Activated T-cell treated with anti-CD3 and anti-CD28 coated beads for 4 hours (primary cell): ENCODE measurements at regions not wholly inside any gene's neighbourhood (a gene's known extent, or its start where the extent isn't known, plus 50 kb on each side); places are given as distances from the start of the nearest gene placed in this dataset.

ENCODE experiments used
- DNase-seq: peaks from one replicate; pipeline ENCODE4 v3.0.0-alpha.2; 2020

DNA sequence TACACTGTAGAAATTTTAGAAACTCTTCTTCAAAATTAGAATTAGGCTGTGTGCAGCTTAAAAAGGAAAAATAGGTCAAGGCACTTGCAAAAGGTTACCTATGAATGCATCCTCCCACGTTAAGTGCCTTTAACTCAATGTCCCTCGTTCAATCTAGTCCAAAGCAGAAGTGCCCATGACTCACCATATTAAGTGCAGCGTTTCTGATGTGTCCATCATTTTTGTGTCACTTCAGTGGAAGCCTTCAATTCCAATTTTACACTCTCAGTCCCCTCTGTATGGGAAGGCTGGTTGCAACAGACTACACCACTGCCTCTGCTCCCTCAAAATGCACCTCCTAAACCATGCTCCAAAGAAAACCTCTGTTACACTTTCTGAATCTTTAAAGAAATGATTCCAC, 53.4 kb downstream of the FOXB1 start:
- no peak for DNase-seq

DNA sequence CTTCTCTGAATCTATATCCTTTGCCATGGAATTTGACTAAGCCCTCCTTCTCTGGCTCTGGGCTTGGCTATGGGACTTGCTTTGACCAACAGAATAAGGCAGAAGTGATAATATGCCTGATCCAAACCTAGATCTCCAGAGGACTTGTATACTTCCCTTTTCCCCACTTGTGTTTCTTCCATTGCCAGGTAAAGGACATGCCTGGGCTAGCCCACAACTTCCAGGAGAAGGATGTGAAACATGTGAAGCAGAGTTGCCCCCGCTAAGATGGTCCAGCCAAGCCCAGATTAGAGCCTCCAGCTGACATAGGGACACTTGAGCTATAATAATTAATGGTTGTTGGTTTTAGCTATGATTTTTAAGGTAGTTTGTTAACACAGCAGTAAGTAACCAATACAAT, 55.1 kb downstream of the FOXB1 start:
- no peak for DNase-seq

DNA sequence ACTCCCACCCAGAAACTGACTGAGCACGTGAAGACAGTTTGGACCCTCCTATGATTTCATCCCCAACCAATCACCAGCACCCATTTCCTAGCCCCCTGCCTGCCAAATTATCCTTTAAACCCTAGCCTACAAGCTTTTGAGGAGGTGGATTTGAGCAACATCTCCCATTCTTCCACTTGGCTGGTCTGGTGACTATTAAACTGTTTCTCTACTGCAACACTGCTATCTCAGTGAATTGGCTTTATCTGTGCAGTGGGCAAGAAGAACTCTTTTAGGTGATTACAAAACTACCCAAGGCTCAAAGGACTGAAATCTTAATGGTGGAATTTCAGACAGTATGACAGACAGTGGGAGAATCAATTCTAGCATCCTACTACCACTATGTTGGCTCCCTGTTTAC, 57.6 kb downstream of the FOXB1 start:
- no peak for DNase-seq

DNA sequence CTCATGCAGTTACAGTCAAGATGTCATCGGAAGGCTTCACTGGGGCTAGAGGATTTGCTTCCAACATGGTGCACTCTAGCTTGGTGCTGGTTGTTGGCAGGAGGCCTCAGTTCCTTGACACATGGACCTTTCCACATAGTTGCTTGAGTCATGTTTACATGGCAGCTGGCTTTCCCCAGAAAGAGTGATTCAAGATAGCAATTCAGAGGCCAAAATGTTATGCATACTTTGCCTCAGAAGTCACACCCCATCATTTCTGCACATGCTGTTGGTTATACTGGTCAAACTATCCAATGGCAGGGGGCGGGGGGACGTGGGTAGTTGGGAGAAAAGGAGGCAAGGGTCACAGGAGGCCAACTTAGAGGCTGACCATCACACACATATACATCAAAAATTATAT, 58.7 kb downstream of the FOXB1 start:
- DNase-seq, result no peak

DNA sequence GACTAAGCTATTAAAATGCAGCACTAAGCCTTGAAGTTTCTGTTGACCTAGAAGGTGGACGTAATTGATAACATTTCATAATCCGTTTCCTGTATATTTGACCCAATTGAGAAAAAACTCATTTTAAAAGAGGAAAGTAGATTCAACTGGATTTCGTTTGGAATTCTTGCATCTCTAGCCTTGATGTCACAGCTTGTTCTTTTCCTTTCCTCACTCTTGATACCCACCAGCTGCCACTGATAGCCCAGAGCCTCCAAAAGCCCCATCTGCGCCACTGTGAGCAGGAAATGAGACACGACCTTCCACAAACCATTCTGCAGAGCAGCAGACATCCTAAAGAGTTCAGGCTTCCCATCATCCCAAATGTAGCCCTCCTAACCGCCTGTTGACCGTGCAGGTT, 61.8 kb downstream of the FOXB1 start:
- no peak for DNase-seq

DNA sequence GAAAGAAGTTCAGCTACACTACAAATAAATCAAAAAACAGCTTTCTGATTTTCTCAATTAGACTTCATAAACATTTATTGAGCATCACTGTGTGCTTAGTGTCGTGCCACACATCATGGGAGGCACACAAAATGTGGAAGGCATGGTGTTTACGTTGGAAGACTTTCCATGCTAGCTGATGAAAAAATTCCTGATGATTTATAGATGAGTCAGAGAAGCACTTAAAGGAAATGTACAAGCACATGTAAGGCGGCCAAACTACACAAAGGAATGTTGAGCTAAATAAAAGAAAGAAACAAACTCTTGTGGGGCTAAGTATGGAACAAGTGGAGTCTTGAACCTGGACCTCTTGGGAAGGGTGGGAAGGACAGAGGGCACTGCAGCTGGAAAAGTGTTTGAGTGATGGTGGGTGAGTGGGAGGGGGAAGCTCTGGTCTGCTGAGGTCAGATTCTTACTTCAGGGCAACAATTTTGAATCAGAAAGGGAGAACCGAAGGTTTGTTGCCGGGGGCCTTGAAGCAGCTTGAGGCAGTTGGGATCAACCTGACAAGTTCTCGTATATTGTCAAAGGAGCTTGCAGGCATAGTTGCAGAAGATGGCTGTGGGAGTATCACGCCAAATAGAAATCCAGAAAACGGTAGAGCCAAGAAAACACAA, 66.9 kb downstream of the FOXB1 start:
- no peak for DNase-seq

DNA sequence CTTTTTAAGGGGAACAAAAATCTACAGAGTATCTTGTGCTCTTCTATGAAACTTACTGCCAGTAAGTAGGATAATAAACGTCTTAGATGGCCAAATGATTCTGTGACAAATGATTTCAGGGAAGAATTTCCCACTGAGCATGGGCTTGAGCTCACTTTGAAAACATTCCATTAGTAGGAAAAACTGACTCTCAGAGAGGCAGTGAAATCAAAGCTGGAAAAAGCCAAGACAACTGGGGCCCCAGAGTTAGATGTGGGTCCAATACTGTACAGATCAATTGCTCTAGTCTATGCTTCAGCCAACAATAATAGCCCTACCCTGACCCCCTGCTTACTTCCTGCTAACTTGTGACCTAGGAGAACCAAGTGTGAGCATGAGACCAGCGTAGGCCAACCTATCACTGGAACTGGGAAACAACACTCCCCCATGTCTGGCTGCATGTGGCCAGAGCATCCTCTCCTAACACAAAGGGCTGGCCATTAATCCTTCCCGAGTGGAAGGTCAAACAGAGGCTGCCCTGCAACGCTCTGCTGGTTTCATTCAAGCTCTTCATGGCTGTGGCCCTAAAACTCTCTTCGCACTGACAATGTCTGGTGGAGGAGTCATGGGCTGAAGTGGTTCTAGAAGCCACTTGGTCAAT, 68.8 kb downstream of the FOXB1 start:
- no peak for DNase-seq

DNA sequence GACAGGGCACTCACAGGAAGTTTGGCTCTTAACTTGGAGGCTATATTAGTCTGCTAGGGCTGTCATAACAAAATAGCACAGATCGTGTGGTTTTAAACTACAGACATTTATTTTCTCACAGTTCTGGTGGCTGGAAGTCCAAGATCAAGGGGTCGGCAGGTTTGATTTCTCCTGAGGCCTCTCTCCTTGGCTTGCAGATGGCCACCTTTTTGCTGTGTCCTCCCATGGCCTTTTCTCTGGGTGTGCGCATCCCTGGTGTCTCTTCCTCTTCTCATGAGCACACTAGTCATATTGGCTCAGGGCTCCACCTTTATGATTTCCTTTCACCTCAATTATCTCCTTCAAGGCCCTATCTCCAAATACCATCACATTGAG, 69.3 kb downstream of the FOXB1 start:
- DNase-seq, result no peak

DNA sequence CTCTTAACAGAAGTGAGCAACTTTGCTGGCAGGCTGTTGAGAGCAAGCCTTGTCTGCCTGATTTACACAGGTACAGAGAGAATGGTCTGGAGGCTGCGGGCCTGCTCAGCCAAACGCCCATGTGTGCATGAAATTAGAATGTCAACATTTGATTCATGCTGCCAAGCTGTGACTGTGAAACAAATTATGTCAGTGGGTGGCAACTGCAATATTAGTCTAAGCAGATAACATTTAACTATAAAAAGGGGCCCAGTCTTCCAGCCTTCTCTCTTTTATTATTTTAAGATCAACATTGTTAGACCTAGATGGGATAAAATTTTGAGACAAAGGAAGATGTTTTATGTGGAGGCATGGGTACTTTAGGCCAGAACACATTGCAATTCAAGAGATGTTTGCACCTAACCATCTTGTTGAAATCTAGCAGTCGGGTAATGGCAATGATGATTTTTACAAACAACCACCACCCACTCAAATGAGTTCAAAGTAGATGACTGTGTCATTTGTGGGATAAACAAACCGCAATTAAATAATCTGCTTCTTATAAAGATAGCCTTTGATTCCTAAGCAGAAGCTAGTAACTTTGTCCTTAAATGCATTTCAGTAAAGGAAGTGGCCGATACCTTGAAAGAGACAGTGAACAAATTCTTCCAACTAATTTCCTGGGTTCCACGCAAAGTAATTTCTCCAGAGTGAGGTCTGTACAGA, 70.2 kb downstream of the FOXB1 start:
- DNase-seq, result no peak

DNA sequence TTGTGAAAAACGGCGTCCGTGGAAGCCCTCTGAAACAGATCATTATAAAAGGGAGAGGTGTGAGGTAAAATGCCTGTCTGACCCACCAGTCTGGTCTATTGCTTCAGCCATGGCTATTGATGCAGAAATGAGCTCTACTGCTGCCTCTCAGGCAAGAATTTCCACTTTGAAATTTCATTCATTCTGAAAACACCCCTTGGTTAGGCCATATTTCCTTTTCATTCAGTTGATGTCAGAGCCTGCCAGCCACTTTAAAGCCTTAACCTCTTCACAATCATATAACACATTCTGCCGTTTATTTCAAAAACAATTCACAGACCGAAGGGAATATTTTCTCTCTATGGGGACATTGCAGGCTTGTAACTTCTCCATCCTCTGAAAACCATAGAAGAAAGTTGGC, 71.9 kb downstream of the FOXB1 start:
- DNase-seq, result no peak

DNA sequence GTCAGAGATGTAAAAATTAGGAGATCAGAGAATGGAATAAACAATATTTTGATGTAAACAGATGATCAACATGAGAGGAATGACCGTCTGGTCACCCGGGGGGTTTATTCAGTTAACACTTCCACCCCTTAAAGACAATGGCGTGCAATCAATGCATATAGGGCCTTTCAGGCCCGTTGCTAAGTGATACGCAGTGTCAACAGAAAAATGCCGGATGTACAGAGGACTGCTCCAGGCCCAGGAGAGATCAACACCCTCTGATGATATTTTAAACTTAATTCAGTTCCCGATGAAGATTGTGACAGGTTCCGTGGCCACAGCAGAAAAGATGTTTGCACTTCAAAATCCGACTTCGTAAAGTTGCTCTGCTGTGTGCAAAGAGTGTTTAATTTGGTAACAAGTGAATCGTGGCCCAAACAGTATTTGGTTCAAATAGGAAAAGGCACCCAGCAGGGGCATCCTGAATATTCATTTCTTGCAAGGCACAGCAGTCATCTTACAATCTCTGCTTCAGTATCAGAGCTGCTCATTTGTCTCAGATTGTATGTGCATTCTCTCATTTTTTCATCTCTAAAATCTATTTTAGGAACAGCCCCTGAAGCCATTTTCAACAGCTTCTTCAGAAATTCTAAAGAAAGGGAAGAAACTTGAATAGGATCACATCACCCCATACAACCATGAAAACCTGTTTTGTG, 72.6 kb downstream of the FOXB1 start:
- DNase-seq, result no peak

DNA sequence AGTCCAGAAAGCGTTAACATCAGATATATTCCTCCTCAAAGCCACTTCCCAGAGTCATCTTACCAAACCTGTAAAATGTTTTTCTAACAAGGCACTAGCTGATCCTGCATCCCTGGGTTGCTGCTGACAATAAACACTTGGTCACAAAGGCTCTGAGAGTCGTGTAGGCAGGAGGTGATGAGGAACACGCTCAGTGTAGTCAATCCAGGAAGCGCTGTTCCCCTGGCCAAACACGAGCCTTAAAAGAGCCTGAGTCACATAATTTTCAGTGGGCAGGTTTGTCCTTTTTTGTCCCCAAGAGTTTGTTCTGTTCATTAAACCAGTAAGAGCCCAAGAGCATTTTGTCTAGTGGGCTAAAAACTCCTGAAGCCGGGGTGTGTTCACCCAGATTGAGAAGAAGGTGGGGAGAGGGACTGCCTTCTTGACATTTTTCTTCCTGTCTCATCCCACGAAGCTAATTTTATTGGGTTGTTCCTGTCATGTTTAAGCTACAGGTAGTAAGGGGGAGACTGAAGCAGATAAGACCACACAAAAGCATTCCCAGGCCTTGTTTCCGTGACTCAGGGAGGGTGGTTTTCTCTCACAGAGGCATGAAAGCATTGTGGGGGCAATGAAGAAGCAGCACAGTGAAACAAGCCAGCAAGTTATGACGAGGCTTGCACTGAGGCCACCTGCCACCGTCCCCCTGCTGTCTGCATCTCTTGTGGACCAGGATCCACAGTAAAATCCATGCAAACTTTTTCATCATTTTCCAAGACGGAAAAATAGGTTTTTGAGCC, 73.7 kb downstream of the FOXB1 start:
- DNase-seq, result no peak

DNA sequence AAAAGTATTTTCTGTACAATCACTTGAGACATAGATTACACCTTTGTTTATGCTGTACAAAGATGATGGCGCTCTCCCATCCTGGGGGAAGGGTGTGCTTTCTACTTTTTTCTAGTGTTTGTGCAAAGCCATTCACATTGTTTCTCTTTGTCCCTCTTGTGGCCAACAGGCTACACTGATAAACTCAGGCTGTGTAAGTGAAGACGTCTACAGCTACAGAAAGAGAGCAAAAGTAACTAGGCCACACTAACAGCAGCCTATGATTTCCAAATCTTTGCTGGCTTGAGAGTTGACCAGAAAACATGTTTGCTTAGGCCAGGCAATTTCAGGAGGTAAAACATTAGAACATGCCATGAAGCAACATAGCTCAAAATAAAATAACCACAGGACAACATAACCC, 75.1 kb downstream of the FOXB1 start:
- DNase-seq, result no peak

DNA sequence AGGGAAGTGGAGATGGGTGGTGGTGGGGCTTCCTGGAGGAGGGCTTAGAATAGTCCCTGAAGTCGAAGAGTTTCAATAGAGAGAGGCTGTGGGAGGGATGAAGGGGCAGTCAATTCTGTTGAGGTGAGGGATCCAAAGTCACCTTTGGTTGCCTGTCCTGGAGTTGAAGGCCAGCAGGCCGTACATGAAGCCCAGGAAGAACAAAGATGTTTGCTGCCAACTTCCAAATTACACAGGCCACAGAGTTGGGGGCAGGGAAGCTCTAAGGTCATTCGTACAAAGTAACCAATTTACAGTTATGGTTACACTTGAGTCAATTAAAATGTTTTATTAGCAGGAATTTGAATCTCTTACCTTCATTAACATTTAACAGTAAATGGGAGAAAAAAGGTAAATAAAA, 77.9 kb downstream of the FOXB1 start:
- no peak for DNase-seq

DNA sequence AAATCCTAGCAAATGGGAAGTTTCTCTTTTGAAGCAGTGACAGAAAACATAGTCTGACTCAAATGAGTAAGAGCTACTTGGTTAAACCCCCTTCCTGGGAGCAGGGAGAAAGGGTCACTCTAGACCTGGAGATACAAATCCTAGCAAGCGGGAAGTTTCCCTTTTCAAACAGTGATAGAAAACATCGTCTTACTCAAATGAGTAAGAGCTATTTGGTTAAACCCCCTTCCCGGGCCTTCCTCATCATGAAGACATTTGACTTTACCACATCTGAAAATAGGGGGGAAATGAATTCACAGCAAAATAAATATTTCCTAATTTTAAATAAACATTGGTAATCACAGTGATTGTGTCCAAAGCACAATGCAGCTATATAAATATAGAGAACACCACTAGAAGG, 79.2 kb downstream of the FOXB1 start:
- no peak for DNase-seq

DNA sequence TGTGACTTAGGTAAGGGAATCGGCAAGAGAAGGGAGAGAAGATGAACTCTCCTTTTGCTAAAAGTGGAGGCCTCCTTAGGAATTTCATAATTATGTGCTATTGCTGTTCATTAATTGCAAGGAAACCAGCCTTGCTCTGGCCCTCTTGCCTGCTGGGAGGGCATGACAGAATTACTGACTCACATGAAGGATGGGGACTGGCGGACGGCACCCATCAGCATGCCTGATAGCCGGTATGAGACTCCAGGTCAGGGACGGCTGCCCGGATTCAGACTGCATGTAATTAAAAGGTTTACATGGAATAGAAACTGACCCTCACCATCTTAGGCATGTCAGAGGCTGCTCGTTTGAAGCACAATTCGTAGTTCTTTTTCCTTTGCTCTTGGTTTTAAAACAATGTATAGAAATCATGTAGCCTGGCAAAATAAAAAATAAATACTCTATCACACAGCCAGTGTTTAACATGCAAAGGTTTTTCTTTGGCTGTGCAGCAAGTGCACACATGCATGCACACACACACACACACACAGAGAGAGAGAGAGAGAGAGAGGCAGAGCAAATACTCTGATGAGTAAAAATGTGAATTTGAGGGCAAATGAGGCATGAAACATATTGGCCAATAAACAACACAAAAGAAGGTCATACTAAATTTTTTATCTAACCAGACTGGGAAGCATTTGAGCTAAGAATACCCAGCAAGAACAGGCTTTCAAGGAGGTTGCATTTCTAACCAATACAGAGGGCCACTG, 82.7 kb downstream of the FOXB1 start:
- DNase-seq, result no peak

DNA sequence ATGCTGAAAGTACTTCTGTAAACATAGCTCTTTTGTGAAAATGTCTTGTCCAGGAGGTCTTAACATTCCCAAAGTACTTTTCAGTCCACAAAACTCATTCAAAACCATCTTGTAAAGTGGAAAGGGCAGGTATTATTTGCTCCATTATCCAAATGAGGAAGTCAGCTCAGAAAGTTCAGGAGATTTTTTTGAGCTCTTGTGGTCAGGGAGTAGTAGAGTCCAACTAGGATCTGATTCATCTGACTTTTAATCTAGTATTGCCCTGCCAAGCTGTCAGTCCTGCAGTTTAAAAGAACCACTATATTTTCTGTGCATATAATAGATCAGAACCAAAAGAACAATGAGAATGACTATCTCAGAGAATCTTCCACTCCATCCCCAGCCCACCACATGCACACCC, 83.5 kb downstream of the FOXB1 start:
- DNase-seq, result no peak

DNA sequence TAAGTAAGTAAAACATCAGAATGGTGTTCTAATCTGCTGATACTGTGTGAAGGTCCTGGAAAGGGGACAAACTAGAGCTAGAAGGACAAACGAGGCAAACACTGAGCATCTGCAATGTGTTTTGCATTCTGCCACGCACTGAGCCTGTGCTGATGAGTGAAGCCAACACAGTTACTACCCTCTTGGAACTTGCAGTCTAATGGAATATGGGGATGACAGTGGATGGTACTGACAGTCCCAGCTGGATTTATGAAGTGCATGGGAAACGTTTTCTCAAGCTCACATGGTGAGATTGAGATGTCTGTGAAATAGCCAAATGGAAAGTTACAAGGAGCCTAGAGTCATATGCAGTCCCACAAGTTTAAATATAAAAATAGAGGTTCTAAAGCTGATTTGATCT, 86.6 kb downstream of the FOXB1 start:
- DNase-seq, result no peak

DNA sequence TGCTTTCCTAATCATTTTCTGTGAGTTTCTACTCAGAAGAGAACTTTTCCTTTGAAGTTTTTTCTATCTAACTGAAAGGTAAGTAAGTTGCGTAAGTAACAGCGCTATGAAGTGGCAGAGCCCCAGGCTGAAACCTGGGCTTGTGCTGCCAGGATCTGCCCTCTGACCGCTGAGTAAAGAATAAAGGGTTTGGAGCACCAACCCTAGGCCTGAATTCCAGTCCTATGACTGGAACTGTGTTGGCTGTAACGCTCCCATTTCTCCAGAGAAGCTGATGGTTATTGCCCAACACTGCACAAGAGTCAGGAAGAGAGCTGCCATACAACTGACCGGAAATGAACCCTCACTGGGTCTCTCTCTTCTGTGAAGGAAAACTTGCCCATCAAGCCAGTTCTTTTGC, 87.0 kb downstream of the FOXB1 start:
- DNase-seq, result no peak

DNA sequence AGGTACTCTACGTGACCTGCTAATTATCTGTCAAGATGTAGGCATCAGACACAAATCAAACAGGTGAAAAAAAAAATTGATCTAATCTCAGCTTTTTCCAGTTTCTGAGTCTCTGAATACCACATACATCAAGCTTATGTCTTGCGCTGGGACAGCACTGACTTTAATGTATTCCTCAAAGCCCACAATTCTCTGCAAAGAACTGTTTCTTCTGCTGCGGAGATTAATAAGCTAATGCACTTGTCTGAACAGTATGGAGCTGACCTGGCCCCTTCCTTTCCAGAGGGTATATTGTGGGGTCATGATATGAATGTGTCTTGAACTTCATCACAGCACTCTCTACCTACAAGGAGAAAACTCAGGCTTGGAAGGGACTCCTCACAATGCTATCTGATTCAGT, 87.8 kb downstream of the FOXB1 start:
- DNase-seq, result no peak

DNA sequence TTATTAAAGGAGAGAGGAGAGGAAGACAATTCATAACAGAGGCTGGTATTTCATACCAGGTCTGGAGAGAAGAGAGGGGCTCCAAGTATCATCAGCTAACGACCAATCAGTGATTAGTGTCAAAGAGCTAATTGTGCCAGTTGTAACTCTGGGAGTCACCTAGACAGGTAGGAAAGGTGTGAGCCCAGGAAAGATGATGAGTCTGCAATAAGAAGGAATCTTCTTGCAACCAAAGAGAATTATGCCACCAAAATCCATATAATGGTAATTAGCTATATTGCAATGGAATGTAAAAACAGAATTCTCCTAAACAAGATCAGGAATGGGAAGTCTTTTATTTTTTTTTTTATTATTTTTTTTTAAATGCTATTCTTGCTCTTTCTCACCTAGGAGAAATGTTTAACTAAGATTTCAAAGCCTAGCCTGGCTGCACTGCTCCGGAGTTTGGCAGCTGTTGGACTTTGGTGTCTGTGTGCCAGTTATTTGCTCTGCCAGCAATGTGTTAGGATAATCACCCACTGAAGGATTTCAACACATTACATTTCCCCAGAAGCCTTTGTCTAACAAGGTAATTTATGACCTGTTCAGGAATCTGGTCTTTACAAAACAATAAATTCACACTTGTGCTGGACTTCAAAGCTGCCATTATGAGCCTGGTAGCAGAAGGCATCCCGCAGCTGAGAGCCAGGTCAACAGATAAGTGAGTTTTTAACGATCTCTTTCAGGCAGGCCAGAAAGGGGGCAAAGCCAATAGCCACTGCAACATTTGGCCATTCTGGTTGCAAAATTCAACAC, 89.4 kb downstream of the FOXB1 start:
- DNase-seq, result no peak

DNA sequence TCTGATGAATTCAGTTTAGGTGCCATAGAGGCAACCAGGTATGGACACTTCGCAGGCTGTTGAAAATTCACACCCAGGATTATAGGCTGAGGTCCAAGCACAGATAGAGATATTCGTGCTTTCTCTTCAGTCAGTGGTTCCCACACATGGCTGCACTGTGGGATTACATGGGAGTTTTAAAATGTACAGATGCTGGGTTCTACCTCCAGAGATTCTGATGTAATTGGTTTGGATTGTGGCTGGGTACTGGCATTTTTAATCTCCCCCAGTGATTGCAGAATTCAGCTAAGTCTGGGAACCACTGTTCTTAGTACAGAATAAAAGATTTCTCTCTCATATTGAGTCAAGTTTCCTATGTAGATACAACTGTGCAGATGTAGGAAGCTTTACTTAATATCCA, 91.6 kb downstream of the FOXB1 start:
- no peak for DNase-seq
